HuH-7 (cell line): ENCODE measurements at regions not wholly inside any gene's neighbourhood (a gene's known extent, or its start where the extent isn't known, plus 50 kb on each side); places are given as distances from the start of the nearest gene placed in this dataset.

Source experiments
- DNase-seq: peaks from one replicate; pipeline ENCODE4 v3.0.0; 2011; ENCODE audit warnings: low spot score

DNA sequence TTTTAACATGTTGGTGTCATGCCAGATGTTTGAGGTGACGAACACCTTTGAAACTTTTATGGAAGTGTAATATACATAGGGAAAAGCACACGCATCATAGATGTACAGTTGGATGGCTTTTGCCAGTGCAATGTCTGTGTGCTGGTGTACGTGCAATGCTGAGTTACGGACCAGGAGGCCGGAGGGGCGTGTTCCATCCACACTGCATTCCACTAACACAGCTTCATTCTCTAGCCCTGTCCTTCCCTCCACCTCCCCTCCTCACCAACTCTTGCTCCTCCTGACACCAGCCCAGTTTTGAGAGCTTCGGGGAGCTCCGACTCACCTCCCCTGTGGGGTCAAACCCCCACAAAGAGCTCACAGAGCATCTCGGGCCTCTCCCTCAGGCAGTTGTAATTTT, 358.8 kb downstream of the C16orf95 start:
- DNase-seq: no peak

DNA sequence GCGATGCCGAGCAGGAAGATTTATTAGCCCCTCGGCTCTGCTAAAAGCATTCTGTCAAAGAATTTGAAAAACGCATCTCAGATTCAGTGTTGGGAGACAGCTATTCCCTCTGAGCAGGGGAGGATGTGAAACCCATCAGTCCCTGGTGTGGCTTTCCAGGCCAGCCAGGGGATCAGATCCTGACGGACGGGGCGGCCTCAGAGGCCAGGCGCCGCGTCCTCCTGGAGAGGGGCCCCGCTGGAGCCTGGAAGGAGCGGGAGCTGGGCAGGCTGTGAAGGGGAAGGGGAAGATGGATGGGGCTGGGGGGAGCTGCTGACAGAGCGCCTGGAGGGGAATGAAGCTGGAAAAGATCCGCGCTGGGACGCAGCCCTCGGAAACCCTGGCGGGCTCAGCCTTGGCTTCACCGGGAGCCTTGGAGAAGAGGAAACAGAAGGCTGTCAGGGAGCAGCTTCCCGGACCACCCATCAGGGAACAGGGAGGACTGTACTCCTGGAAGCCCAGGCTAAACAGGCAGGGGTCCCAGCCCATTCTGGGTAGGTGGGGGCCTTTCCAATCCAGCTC, 358.0 kb downstream of the C16orf95 start:
- DNase-seq: no peak

- DNase-seq: no peak
Measured at GRCh38 chr16:86959729-86960128, 357.5 kb downstream of the C16orf95 start.

DNA sequence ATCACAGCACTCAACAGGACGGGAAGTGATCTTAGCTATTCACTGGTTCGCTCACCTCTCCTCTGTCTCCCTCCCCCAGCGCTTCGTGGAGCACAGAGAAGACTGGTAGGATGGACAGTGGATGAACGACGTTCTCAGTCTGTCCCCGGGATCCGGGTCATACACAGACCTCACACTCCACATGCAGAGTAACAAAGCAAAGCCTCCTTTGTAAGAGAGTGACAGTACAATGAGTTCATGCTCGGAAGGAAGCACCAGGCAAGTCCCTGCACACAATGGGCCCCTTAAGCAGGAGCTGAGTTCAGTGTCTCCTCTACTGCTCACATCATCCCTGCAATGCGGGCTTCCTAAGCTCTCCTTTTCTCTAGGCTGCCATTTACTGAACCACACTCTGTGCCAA, 356.9 kb downstream of the C16orf95 start:
- DNase-seq: no peak

- DNase-seq: no peak
Measured at GRCh38 chr16:86961171-86961601, 356.0 kb downstream of the C16orf95 start.

DNA sequence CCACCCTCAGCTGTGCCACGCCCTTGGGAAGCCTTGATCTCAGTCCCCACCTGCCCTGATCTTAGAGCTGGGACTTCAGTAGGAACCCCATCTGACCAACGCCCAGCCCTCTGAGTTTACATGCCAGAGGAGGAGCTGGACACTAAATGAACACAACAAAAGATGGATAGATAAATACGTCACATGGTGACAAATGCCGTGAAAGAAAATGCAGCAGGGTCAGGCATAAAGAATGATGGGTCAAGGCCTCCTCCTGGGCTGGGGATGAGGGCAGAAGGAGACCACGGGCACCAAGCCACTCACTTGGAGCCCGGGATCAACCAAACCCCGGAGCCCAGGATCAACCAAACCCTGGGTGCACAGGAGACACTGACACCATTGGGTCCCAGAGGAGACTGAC, 354.9 kb downstream of the C16orf95 start:
- DNase-seq: no peak

GRCh38 chr16:86962913-86963312, 354.3 kb downstream of the C16orf95 start:
- DNase-seq: no peak

- no peak for DNase-seq
Measured at GRCh38 chr16:86963600-86964575, 353.3 kb downstream of the C16orf95 start.

DNA sequence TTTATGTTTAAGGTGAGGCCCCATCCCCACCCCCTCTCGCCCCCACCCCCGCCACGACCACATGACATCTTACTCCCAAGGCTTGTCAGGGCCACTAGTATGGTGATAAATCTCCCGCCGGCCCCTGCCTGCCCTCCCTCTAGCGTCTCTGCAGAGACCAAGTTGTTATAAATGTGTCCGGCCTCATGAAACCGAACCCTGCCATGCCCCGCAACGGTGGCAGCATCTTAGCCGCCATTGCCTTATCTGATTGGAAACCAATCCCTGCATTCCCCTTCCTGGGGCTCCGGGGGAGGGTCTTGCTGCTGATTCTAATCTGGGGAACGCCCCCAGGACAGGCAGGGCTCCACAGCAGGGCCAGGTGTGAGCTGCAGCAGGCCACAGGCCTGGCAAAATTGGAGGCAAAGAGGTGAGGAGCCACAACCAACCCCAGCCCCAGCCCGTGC, 352.4 kb downstream of the C16orf95 start:
- DNase-seq: no peak

DNA sequence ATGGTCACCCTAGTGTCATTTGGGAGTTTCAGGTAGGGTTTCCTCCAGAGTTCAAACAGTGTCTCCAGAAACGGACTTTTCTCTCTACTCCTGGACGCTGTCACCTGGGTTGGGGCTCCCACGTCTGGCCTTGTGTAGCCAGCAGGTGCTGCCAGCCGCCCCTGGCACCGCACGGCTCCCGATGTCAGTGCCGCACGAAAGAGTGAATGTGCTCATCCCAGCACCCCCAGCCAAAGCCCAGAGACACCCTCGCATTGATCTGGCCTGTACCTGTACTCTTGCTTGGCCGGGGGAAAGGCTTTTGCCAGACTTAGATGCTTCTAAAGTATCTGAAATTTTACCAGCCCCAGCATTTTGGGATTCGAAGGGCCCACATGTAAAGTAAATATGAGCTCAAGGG, 351.9 kb downstream of the C16orf95 start:
- DNase-seq: no peak

GRCh38 chr16:86965840-86966550, 351.2 kb downstream of the C16orf95 start:
- DNase-seq: no peak

- no peak for DNase-seq
Measured at GRCh38 chr16:86966777-86967176, 350.4 kb downstream of the C16orf95 start.

DNA sequence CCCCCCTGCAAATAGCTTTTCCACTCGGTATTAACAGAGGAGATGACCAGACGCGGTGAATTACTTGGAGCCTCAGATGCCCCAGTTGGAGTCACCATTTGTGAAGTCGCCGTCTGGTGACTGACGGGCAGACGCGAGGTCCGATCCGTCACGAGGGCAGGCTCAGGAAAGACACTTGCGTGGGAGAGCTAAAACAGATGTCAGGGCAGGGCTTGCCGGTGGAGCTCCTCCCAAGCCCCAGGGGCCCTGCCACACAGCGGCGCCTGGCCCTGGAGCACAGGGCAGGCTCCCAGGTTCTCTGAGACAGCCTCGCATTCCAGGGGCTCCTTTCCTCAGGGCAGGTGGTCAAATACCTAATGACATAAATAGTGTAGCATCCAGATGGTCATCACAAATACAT, 348.3 kb downstream of the C16orf95 start:
- DNase-seq: no peak

GRCh38 chr16:86969716-86970115, 347.5 kb downstream of the C16orf95 start:
- no peak for DNase-seq

- no peak for DNase-seq
Measured at GRCh38 chr16:86970279-86970678, 346.9 kb downstream of the C16orf95 start.

GRCh38 chr16:86970726-86971125, 346.5 kb downstream of the C16orf95 start:
- DNase-seq: no peak

DNA sequence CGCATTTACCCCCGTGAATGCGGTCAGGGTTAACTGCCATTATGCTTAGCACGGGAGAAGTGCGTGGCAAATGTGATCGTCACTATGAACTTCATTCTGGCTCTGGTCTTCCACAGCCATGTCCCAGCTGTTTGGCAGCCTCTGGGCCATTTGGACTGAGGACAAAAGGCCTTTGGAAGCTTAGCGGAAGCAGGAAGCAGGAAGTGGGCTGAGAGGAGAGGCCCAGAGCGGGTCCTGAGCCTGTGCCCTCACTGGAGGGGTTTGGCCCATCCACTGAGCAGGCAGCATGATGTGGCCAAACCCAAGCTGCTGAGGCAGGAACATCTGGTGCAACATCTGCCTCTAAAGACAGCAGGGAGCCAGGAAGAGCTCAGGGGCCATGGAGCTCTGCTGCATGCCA, 345.9 kb downstream of the C16orf95 start:
- no peak for DNase-seq

DNA sequence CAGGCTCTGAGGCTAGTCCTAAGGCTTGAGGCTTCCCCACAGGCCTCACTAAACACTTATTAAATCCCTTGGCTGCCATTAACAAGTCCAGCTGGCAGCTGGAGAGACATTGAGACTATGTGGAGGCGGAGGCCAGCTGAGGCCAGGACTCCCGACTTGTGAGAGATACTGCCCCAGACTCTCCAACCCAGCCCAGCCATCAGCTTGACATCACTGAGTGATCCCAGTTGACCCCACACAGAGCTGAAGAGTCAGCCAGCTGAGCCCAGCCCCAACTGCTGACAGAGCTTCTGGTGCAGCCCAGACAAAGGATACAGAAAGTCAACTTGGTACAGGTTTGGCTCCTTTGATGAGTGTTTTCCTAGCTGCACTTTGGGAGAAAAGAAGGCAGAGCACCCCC, 343.1 kb downstream of the C16orf95 start:
- no peak for DNase-seq

DNA sequence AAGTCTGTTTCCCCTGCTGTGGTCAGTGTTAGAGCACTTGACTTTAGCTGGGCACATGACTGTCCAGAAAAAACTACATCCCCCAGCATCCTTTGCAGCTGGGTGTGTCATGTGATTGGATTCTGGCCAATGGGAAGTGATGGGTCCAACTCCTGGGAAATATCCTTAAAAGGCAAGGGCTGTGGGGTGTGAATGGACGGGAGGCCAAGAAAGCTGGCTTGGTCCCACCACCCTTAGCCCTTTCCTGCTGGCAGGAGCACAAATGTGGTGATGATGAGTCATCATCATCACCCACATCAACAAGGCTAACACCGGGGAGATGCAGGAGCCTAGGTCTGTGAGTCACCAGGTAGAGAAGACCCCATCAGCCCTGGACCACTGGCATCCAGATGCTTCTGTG, 341.7 kb downstream of the C16orf95 start:
- DNase-seq: no peak

DNA sequence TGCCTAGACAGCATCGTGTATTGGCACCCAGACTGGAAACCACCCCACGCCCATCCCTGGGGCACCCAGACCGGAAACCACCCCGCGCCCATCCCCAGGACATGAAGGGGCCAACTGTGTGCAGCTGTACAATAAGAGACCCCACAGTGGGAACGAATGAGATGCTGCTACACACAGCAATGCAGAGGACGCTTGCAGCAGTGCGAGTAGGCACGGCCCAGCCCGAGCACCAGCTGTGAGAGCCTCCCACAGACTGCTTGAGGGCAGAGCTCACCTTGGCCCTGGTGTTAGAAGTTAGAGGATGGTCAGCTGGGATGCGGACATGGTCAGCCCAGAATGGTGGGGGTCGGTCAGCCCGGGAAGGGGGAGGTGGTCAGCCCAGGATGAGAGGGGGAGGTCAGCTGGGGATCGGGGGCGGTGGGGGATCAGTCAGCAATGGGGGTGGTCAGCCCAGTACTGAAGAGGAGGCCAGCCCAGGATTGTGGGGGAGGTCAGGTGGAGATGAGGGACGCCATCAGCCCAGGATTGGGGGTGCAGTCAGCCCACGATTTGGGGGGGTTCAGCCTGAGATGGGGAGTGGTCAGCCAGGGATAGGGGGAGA, 340.0 kb downstream of the C16orf95 start:
- DNase-seq: no peak

- no peak for DNase-seq
Measured at GRCh38 chr16:86978445-86979030, 338.7 kb downstream of the C16orf95 start.

DNA sequence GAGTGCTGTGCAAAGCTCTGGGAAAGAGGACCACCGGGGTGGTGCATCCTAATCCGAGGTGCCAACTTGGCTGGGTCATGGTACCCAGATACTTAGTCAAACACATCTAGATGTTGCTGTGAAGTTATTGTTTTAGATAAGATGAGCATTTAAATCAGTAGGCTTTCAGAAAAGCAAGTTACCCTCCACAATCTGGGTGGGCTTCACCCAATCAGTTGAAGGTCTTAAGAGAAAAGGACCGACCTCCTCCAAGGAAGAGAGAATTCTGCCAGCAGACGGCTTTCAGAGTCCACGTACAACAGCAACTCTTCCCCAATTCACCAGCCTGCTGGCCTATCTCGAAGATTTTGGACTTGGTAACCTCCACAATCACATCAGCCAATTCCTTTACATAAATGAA, 338.1 kb downstream of the C16orf95 start:
- DNase-seq: no peak
